Liver (tissue), 3 donors: ENCODE measurements at regions not wholly inside any gene's neighbourhood (a gene's known extent, or its start where the extent isn't known, plus 50 kb on each side); places are given as distances from the start of the nearest gene placed in this dataset.

ENCODE experiments used
- CTCF ChIP-seq: fragments of 150-350 bp; IDR thresholded peaks from 2 replicates; pipeline ENCODE4 v1.5.1; 2017; ENCODE audit warnings: improper control_type of control experiment, low read depth, low read length; ENCODE audit not compliant: missing input control
- MAX ChIP-seq: IDR thresholded peaks from 2 replicates; pipeline ENCODE4 v1.6.1; 2016; ENCODE audit warnings: antibody characterized with exemption
- RAD21 ChIP-seq, 2 donors: IDR thresholded peaks; 2 replicates each; pipeline ENCODE4 v1.6.1; 2016; ENCODE audit warnings: antibody characterized with exemption in 2 of 2, mild to moderate bottlenecking in 2 of 2
- REST ChIP-seq: IDR thresholded peaks from 2 replicates; pipeline ENCODE4 v1.6.1; 2016; ENCODE audit warnings: antibody characterized with exemption, mild to moderate bottlenecking
- RXRA ChIP-seq, 2 donors: IDR thresholded peaks; 2 replicates each; pipeline ENCODE4 v1.6.1; 2017 to 2018; ENCODE audit warnings: antibody characterized with exemption in 2 of 2, mild to moderate bottlenecking in 1 of 2
- TAF1 ChIP-seq: conservative IDR thresholded peaks from 2 replicates; pipeline ENCODE4 v1.6.1; 2016; ENCODE audit warnings: antibody characterized with exemption, mild to moderate bottlenecking
- YY1 ChIP-seq: IDR thresholded peaks from 2 replicates; pipeline ENCODE4 v1.6.1; 2016; ENCODE audit warnings: antibody characterized with exemption, mild to moderate bottlenecking
- donor health status: healthy.
- donor health status: healthy.

GRCh38 chr20:58048096-58048702 lies 180.3 kb downstream of the ANKRD60 start:
- TF ChIP-seq RAD21 (IDR thresholded peaks at IDR 0.05) (no peak), CTCF (no peak), RXRA (IDR thresholded peaks at IDR 0.05) (no peak), TAF1 (no peak), MAX (no peak), YY1 (no peak), REST (peak; percentile 99)
